PFSK-1 (cell line): ENCODE measurements at regions not wholly inside any gene's neighbourhood (a gene's known extent, or its start where the extent isn't known, plus 50 kb on each side); places are given as distances from the start of the nearest gene placed in this dataset.

ENCODE experiments used
- FOXP2 ChIP-seq: optimal IDR thresholded peaks from 2 replicates; pipeline ENCODE3; 2011; ENCODE audit warnings: borderline replicate concordance, control low read depth, inconsistent platforms; ENCODE audit not compliant: insufficient read depth; ENCODE audit errors: extremely low read length, extremely low read depth
- POLR2AphosphoS5 ChIP-seq: IDR thresholded peaks from 2 replicates; pipeline ENCODE4 v1.6.1; 2012; ENCODE audit warnings: low read depth, mild to moderate bottlenecking, control low read depth, low read length, moderate library complexity
- REST ChIP-seq, 2 experiments: IDR thresholded peaks; 2 replicates each; pipeline versions ENCODE4 v1.6.1 to v1.8.0; 2011 to 2012; ENCODE audit warnings: low read depth in 2 of 2, low read length in 2 of 2, control low read depth in 1 of 2, inconsistent platforms in 1 of 2, mild to moderate bottlenecking in 1 of 2, moderate library complexity in 1 of 2; ENCODE audit not compliant: insufficient read depth in 1 of 2
- SIN3A ChIP-seq: IDR thresholded peaks from 2 replicates; pipeline ENCODE4 v1.6.1; 2012; ENCODE audit warnings: mild to moderate bottlenecking, low read length, moderate library complexity, borderline replicate concordance; ENCODE audit not compliant: insufficient read depth
- TAF1 ChIP-seq: IDR thresholded peaks from 2 replicates; pipeline ENCODE4 v1.6.1; 2012; ENCODE audit warnings: low read length, control low read depth, borderline replicate concordance; ENCODE audit not compliant: insufficient read depth

- no peak for TF ChIP-seq SIN3A
- no peak for TF ChIP-seq FOXP2
- no peak for TF ChIP-seq REST (IDR thresholded peaks at IDR 0.05; ENCODE audit: insufficient read depth in 1 of 2, low read depth in 2 of 2, low read length in 2 of 2)
- no peak for TF ChIP-seq POLR2AphosphoS5
- no peak for TF ChIP-seq TAF1
Observed at GRCh38 chr16:13305019-13305755, 403.8 kb downstream of the SHISA9 start.

DNA sequence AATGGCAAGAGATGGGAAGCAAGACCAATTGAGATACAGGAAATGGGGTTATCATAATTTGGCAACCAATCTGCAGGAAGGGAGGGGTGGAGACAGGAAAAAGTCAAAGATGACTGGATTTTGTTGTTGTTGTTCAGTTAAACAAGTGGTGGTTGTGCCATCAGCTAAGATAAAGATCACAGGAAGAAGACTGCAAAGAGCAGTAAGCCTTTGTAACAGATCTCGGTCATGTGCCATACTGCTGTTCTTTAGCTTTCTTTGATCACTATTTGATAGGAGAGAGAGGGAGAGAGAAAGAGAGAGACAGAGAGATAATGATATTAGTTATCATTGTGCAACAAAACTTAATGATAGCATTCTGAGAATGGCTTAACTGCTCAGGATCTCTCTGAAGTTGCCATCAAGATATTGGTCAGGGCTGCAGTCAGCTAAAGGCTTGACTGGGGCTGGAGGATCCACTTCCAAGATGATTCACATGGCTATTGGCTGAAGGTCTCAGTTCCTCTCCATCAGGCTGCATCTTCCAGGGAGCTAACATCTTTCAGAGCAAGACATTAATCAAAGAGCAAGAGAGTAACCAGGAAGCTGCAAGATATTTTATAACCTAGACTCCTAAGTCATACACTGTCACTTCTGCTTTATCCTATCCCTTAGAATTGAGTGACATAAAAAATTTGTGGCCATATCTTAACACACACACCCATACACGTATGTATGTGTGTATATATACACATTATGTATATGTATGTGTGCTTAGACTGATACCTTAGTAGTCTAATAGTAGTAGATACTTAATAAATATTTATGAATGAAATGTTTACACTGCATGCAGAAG, 405.0 kb downstream of the SHISA9 start:
- TF ChIP-seq FOXP2 (no peak), REST (IDR thresholded peaks at IDR 0.05; ENCODE audit: insufficient read depth in 1 of 2, low read depth in 2 of 2, low read length in 2 of 2) (no peak), SIN3A (no peak), POLR2AphosphoS5 (no peak), TAF1 (no peak)

DNA sequence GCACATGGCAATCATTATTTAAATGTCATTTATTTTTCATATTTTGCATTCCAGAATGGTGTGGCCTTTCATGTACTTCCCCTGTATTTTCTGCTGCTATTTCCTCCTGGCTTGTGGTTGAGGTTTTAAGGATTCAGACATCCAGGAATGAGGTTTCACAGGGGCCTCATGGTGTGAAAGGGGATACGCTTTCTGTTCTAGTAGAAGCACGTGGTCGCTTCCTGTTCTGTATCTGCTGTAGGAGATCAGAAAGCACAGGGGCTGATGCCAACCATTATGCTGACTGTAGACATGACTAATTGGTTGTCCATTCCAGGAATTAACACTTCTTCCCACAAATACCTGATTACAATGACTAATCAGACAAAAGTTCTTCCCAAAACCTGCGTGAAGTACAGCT, 405.9 kb downstream of the SHISA9 start:
- TF ChIP-seq SIN3A = no peak
- no peak for TF ChIP-seq REST (IDR thresholded peaks at IDR 0.05; ENCODE audit: insufficient read depth in 1 of 2, low read depth in 2 of 2, low read length in 2 of 2)
- no peak for TF ChIP-seq FOXP2
- TF ChIP-seq TAF1 = no peak
- no peak for TF ChIP-seq POLR2AphosphoS5

GRCh38 chr16:13307851-13308250, 406.5 kb downstream of the SHISA9 start:
- TF ChIP-seq FOXP2 (no peak), TAF1 (no peak), REST (IDR thresholded peaks at IDR 0.05; ENCODE audit: insufficient read depth in 1 of 2, low read depth in 2 of 2, low read length in 2 of 2) (no peak), POLR2AphosphoS5 (no peak), SIN3A (no peak)

- TF ChIP-seq FOXP2 (no peak), REST (IDR thresholded peaks at IDR 0.05; ENCODE audit: insufficient read depth in 1 of 2, low read depth in 2 of 2, low read length in 2 of 2) (no peak), POLR2AphosphoS5 (no peak), SIN3A (no peak), TAF1 (no peak)
Observed at GRCh38 chr16:13312063-13312462, 410.7 kb downstream of the SHISA9 start.
